ENCODE measurements at regions not wholly inside any gene's neighbourhood (a gene's known extent, or its start where the extent isn't known, plus 50 kb on each side); places are given as distances from the start of the nearest gene placed in this dataset.

DNA sequence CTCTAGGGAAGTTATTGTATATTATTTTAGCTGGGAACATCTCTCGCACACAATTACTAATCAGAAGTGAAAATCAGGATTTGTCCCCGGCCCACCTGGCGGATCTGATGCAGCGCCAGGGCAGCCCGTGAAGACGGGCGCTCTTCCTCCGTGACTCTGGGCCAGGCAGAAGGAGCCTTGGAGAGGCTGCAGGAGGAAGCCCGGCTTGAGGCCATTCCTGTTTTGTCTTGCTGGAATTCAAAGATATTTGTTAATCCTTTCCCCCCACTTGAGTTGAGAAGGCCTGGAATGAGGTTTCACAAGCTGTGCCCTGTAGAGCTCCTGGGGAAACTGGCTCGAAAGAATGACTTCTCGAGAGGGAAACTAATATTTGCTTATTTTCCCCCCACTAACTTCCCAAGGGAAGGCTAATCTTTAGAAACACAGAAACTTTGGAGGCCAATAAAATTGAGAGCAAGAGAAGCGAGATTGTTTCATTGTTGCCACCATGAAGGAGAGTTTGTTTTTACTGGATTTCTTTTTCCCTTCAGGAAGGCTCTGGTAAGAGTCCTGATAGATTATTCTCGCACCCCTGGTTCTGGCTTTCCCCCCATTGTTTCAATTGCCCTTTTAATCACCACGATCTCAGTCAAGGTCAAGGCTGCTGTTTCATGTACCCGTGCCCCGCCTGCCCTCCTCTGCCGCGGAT lies 92.8 kb upstream of the SEPTIN5 start:
- no peak for DNase-seq (ENCODE audit: low spot score)

DNA sequence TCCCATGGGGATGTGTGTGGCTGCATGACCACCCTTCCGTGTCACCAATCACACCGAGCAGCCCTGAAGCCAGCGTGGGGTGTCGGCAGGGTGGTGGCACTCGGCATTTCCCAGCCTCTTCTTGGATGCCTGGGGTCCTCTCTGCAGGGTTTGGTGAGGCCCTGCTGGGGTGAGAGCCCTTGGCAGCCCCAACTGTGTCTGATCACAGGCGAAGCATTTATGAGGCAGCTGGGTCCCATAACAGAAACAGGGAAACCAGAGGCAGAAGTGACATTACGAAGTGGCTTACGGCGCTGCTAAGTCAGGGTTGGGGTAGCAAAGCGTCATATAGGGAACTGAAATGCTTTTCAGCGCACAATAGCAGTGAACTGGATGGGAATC lies 92.3 kb upstream of the SEPTIN5 start:
- no peak for DNase-seq (ENCODE audit: low spot score)

DNA sequence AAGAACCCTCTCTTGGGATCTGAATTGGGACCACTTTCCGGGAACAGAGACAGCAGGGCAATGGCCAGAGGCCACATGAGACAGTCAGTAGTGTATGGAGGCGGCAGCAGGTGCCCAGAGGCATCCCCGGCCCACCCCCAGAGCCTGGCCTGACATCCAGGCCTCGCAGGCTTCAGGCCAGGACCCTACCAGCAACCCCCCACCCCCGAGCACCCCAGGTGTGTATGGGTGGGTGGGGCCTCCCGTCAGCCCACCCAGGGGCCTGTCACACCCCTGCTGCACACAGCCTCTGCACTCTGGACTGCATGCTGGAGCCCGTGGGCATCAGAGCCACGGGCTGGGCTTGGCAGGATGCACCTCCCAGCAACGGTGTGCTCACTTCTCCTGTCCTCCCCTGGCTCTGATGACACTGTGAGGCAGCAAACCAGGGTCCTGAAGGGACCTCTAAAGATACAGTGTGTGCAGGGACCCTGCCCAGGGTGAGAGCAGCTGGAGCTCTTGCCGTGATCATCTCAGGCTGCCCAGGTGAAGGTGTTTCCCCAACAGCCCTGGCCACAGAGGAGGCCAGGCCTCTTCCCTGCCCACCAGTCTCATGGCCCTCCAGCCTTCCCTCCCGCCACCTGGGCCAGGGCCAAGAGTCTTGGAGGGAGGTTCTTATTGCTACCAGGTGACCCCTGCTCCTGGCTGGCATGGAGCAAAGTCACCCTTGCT lies 88.8 kb upstream of the SEPTIN5 start:
- DNase-seq (ENCODE audit: low spot score) = no peak

DNA sequence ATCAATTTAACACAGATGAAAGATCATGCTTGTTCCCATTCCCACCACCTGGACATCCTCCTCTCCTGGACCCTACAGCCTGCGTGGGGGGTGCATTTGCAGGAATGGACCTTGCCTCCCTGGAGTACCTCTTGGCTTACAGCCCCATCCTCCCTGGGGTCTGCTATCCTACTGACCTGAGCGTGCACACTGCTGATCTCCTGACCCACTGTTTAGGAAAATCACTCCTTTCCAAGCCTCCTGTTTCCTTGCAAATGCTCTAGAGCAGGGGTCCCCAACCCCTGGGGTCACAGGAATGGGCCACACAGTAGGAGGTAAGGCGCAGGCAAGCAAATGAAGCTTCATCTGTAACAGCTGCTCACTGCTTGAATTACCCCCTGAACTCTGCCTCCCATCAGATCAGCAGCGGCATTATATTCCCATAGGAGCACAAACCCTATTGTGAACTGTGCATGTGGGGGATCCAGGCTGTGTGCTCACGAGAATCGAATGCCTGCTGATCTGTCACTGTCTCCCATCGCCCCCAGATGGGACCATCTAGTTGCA lies 88.2 kb upstream of the SEPTIN5 start:
- DNase-seq (ENCODE audit: low spot score) = no peak

DNA sequence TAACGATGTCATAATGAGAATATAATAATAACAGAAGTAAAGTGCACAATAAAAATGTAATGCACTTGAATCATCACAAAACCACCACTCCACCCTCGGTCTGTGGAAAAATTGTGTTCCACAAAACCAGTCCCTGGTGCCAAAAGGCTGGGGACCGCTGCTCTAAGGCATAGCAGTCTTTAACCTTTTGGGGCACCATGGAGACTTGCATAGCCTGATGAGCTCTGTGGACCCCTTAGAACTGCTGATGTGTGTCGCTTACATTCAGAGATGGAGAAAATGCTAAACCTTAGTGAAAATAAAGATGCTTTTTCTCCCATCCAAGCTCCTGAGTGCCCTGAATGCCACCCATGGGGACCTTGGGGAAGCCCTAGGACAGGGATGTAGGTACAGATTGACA lies 87.6 kb upstream of the SEPTIN5 start:
- no peak for DNase-seq (ENCODE audit: low spot score)

DNA sequence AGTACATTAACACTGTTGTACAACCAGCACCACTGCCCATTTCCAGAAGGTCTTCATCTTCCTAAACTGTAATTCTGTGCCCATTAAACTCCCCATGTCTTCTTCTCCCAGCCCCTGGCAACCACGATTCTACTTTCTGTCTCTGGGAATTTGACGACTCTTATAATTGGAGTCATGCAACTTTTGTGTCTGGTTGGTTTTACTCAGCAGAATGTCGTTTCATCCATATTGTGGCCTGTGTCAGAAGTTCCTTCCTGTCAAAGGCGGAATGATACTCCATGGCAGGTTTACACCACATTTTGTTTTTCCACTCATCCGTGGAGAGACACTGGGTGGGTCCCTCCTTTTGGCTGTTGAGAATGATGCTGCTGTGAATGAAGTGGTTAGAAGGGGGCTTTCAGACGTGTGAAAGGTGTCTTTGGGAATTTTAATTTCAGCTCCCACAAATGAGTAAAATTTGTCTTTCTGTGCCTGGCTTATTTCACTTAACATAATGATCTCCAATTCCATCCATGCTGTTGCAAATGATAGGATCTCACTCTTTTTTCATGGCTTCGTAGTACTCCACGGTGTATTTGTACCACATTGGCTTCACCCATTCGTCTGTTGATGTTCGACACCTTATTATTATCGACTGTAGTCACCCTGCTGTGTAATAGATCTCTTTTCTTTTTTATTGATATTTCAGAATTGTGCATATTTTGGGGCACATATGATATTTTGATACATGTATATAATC lies 86.1 kb upstream of the SEPTIN5 start:
- no peak for DNase-seq (ENCODE audit: low spot score)

DNA sequence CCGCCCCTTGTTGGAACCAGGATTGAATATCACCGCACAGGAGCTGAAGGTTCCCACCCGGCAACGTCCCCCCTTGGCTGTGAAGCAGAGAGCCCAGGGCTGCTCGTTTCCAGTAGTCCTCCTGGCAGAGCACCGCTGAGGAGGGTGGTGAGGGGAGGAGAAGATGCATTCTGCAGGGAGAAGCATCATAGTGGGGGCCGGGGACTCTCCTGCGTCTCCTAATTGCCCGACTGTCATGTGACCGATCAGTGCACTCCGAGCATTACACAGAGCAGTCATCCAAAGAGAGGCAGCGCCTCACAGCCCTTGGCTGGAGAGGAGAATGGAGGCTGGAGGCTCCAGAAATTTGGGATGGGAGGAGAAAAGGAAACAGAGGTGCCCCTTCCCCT lies 85.0 kb upstream of the SEPTIN5 start:
- no peak for DNase-seq (ENCODE audit: low spot score)

DNA sequence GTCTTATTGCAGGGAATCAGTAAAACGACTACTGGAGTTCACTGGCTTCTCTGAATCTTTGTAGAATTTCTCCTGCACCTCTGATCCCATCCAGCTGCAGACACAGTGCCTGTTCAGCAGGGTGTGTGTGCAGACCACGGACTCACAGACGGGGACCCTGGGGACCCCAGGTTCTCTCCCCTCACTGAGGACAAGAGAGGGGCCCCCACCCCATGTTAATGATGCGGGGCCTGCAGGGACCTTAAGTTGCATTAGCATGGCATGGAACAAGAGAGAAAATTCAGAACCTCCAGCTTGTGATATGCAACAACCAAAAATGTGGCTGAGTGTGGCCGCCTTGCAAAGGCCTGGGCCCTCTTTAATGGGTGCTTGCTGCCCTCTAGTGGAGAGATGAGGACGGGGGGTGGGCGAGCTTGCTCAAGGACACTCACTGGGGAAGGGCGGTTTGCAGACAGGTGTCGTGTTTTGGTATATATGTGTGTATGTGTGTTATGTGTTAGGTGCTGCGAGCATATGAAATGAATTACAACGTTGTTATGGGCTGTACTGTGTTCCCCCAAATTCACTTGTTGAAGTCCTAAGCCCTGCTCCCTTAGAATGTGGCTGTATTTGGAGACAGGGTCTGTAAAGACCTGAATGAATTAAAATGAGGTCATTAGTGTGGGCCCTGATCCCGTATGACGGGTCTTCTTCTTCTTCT lies 84.4 kb upstream of the SEPTIN5 start:
- peak; percentile 93 for DNase-seq (ENCODE audit: low spot score)

DNA sequence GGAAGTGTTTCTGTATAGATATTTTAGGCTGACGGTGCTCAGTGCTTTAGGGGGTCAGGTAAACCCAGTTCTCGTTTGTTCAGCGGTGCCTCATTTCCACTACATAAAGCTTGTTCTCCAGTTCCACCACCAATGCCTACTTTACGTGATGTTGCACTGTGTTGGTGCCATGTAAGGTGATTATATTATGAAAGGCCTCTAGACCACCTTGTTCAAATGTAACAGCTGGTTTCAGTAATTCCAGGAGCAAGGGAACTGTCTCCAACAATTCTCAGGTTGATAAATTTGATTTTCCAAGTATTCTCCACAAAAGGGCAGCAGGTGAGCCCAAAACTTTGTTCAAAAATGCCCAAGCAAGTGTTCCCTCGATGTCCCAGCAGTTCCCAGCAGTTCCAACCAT lies 83.7 kb upstream of the SEPTIN5 start:
- DNase-seq (ENCODE audit: low spot score) = no peak

DNA sequence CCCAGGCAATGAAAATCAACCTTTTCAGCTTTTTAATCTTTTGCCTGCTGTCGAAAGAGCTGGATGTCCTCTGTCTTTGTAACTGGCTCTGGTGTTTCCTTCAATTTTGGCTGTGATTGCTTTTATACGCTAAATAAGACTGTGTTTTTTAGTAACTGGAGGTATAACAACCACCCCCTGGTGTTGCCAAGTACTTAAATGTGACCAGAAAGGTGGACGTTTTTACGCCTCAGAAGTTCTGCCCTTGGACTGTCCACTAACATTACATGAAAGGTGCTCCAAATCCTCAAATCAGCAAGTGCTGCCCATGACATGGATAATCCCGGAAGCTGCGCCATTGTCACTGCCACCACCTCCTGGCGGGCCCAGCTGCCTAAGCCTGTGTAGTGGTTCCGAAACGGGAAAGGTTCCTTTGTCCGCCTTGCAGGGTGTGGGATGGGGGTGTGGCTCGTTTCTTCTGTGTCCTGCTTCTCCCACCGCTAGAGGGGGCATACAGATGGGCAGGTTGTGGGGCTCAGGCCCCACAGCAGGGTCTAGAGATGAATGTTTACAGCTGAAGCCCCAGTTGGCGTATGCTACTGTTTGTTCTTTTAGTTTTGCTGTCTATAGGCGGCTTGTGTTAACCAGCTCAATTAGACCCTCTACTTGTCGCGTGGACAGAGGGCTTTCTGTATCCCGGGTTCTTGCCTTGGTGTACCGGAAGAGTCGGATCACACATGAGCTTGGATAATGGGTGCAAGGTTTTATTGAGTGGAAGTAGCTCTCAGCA lies 82.2 kb upstream of the SEPTIN5 start:
- peak; percentile 53 for DNase-seq (ENCODE audit: low spot score)

DNA sequence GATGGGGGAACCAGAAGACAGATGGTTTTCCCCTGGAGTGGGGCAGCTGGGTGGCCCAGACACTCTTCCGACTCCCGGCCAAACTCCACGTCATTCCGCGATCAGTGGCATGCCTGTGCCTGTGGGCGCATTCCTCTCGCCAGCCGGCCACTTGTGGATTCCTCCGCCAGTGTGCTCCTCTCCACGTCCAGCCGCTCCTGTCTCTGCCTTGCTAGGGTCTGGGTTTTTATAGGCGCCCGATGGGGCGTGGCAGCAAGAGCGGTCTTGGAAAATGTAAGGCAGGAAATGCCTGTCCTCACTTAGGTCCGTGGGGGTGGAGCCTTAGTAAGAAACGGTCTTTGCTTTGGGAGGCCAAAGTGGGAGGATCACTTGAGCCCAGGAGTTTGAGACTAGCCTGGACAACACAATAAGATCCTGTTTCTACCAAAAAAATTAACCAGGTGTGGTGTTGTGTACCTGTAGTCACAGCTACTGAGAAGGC lies 81.6 kb upstream of the SEPTIN5 start:
- no peak for DNase-seq (ENCODE audit: low spot score)

DNA sequence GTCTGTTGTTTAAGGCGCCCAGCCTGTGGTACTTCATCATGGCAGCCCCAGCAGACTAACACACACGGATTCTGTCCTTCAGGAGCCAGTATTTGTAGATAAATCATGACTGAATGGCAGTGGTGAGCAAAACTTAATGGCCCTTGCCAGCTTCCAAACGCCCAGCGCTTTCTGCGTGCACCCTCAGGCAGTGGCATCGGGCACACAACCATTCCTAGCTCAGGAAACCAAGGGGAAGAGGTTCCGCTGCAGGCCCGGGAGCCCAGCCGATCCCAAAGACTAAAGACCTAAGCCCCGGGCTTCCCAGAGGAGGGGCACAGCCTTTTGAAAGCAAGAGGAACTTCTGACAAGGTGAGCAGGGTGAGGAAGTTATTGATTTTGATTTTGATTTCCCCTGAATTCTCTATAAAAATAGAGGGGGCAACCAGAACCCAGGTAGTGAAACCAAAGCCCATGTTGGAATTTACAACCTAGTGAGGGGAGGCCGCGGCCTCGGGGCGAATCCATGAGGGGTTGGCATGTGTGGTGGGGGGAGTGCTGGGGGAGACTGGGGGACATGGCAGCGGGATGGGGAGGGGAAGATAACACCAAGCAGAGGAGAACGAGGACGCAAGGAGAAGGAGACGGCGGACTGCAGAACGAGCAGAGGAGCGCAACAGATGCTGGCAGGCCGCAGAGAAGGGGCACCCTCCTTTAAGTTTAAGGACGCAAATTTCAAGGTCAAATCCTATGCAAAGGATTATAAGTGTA lies 79.9 kb upstream of the SEPTIN5 start:
- DNase-seq (ENCODE audit: low spot score) = no peak

DNA sequence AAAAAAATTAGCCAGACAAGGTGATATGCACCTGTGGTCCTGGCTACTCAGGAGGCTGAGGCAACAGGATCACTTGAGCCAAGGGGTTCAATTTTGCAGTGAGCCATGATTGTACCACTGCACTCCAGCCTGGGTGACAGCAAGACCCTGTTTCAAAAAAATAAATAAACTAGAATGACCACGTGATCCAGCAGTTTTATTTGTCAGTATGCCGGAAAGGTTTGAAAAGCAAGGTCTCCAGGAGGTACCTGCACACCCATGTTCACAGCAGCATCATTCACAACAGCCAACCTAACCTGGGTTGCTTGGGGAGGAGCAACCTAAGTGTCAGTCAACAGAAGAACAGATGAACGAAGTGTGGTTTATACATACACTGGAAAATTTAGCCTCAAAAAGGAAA lies 78.7 kb upstream of the SEPTIN5 start:
- no peak for DNase-seq (ENCODE audit: low spot score)

DNA sequence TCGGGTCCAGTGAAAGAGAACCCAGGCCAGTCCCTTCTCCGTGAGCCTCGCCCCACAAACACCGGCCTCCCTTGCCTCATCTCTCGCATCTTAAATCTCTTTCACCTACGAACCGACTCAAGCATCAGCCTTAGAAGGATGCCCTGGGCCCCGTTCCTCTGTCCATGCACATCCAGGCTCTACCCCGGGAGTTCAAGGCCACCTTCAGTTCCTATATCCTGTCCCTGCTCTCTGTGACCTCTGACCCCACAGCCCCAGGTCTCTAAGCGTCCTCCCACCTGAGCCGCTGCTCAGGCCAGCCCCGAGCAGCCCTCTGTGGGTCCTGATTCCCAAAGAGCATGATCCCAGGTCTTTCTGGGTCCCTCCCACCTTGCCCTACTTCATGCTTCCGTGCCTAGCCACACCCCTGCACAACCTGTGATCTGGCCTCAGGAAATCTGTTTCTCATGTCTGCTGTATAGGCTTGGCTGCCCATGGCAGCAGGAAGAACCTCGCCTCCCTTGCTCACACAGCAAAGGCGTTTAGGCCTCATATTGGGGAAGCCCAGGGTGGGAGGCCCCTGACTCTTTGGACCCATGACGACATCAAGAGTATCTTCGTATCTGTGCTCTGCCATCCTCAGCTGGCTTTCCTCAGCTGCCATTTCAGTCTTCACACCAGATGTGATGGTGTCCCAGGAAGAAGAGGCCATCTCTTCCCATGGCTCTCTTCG lies 77.5 kb upstream of the SEPTIN5 start:
- DNase-seq (ENCODE audit: low spot score) = no peak

DNA sequence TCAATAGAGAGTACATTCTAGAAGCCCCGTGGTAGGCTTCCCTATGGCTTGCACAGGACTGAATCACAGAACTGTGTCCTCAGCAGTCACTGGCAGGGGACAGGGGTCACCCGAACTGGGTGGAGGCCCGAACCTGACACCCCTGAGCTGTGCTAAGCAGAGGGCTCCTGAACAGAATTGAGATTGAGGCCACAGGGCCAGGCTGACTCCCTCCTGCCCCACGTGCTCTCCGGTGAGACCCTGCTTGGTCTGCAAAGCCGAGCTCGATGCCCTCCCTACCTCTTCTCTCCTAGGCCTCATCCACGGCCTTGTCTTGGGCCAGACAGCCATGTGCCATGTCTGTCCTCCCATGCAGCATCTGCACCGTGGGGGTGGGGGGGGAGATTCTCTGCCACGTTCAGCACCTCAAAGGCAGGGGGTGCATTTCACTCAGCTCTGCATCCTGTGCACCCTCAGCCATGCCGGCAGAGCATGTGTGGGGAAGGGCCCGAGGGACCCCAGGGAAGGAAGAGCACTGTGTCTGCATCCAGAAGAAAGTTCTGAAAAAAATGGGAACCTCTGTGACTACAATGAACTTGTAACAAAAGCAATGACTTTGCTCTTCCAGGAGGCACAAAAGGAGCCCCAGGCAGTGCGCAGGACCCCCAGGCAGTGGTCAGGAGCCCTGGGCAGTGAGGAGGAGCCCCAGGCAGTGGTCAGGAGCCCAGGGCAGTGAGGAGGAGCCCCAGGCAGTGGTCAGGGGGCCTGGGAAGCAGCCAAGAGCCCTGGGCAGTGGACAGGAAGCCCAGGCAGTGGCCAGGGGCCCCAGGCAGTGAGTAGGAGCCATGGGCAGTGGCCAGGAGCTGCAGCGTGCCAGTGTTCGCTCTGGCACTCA lies 76.7 kb upstream of the SEPTIN5 start:
- no peak for DNase-seq (ENCODE audit: low spot score)

DNA sequence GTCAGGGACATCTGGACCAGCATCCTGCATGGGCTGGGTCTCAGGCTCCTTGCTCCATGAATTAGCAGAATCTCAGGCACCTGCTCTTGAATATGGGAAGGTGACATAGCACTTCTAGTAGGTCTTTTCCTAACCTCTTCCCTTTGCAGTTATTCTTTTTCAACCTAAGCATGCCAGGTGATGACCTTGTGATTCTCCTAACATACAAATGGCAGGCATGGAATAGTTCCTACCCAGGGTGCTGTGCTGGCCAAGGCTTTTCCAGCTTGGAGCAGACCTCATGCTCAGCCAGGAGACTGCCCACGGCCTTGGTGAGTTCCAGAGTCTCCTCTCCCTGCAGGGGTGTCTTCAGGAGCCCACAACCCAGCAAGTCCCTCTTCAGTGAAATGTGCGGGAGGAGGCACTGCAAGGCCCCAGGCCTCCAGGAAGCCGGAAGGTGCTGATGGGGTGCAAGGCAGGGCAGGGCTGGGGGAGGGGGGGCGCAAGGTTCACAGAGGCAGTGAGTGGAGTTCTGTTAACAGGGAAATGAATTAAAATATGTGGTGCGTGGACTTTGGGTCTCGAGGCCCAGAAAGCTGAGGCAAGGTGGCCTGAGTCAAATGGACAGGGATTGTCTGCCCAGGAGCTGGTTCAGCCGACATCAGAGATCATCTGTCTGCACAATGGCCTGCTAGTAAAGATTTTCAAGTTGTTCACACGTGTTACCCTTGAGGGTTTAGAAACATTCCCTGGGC lies 75.9 kb upstream of the SEPTIN5 start:
- no peak for DNase-seq (ENCODE audit: low spot score)

DNA sequence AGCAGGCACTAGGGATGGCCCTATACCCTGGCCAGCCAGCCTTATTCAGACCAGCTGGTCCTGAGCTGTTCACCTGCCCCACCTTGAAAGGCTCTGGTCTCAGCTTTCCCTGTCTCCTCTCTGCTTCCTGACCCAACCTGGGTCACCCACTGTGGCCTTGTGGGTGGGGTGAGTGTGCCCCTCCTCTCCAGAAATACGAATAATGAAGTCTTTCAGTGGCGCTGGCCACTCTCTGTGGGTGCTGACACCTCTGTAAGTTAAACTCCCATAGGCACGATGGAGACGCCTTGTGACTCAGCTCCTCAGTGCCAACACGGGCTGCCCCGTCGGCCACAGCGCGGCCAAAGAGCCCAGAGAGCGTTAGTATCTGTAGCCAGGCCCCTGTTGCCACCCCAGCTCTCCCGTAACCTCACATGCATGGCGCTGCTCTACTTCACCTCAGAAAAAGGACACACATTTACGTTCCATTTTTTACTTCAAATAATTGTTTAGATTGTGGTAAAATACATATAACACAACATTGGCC lies 74.6 kb upstream of the SEPTIN5 start:
- no peak for DNase-seq (ENCODE audit: low spot score)

DNA sequence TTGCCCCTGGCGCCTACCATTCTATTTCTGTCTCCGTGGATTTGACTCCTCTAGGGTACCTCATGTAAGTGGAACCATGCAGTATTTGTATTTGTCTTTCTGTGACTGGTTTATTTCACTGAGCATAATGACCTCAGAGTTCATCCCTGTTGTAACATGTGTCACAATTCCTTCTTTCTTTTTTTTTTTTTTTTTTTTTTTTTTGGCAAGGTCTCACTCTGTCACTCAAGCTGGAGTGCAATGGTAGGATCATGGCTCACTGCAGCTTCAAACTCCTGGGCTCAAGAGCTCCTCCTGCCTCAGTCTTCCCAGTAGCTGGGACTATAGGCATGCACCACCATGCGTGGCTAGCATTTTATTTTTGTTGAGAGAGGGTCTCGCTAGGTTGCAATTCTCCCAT lies 74.0 kb upstream of the SEPTIN5 start:
- no peak for DNase-seq (ENCODE audit: low spot score)

Data from AG08396 (cell line).